ENCODE measurements at regions not wholly inside any gene's neighbourhood (a gene's known extent, or its start where the extent isn't known, plus 50 kb on each side); places are given as distances from the start of the nearest gene placed in this dataset.

DNA sequence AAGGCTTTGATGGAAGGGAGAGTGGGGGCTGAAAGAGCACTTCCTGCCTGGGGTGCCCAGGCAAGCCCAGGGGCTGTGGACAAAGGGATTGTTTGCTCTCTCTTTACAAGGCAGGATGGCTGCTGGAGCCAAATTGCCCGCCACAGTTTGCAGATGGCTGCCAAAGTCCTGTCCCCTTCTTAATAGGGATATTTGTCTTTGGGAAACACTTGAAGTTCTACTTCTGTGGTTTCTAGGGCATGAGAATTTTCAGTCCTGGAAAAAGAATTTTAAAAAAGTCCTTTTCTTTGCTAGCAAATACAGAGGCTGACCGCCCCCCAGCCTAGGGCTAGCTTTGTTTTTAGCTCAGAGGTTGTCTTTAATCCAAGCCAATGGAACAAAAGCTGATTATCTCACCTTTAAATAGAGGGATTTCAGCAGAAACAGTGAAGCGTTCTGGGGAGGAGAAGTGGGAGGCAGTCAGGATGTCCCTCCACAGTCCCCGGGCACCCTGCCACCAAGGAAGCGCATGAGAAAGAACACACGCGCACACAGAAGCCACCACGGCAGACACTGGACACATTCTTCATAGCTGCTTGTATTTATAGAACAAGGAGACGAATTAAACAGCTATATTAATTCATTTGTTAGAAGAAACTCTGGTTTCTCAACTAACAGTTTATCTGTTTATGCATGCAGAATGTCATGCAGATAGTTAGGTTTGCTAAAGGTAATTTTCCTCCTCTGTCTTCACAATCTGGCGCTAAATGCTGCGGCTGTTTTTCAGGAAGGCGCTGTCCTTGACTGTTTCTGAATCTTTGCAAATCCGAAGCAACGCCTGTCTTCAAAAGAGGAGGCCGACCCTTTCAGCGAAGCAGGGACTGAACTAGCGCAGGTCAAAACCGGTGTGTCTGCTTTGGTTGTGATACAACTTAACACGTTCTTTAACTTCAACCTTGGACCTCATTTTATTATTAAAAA, 736.9 kb downstream of the QKI start:
- no peak overlapping the region for H3K4me3 ChIP-seq (replicated peaks; ENCODE audit: low read depth, low read length)
- TF ChIP-seq, protein P1, sequence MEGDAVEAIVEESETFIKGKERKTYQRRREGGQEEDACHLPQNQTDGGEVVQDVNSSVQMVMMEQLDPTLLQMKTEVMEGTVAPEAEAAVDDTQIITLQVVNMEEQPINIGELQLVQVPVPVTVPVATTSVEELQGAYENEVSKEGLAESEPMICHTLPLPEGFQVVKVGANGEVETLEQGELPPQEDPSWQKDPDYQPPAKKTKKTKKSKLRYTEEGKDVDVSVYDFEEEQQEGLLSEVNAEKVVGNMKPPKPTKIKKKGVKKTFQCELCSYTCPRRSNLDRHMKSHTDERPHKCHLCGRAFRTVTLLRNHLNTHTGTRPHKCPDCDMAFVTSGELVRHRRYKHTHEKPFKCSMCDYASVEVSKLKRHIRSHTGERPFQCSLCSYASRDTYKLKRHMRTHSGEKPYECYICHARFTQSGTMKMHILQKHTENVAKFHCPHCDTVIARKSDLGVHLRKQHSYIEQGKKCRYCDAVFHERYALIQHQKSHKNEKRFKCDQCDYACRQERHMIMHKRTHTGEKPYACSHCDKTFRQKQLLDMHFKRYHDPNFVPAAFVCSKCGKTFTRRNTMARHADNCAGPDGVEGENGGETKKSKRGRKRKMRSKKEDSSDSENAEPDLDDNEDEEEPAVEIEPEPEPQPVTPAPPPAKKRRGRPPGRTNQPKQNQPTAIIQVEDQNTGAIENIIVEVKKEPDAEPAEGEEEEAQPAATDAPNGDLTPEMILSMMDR (IDR thresholded peaks at IDR 0.05; ENCODE audit: low read length, missing control alignments), result no peak

DNA sequence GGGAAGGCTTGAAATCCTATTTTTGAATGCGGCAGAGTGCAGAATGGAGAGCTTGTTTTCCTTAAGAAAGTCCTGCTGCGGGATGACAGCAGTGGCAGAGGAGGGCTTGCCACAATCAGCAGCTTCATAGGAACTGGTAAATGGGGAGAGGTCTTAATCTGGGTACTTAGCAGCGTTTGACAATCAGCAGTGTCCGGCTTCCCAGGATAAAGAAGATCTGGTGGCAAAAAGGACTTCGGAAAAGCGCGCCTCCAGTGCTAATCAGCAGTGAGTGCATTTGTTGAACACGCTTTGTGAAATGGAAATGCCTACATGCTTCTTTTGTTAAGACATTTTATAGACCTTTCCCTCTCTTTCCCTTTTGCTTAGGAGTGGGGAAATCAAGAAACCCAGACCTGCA, 735.7 kb downstream of the QKI start:
- TF ChIP-seq, protein P1 (IDR thresholded peaks at IDR 0.05; ENCODE audit: low read length, missing control alignments), result no peak
- H3K4me3 ChIP-seq (replicated peaks; ENCODE audit: low read depth, low read length), result no peak overlapping the region
- DNase-seq (ENCODE audit: low read depth), result no peak

More for the DNA sequence above, 736.9 kb downstream of the QKI start:
- no peak for DNase-seq (ENCODE audit: low read depth)

DNA sequence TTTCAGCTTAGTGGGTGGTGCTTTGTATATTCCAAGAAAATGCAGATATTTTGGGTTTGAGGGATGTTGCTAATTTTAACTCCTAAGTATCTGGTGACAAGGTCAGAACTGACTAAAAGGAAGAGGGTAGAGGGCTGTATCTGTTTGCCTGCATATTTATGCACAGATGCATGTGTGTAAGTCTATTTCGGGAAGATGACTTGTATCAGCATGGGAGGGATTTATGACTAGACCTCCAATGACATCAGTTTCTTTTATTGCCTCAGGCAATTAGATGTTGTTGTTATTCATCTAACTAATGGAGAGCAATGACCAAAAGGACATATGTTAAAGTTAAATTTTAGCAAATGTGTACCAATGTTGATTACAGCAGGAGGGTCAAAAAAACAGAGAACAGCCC, 734.3 kb downstream of the QKI start:
- TF ChIP-seq, protein P1 (IDR thresholded peaks at IDR 0.05; ENCODE audit: low read length, missing control alignments), result no peak
- no peak for DNase-seq (ENCODE audit: low read depth)
- H3K4me3 ChIP-seq (replicated peaks; ENCODE audit: low read depth, low read length), result no peak overlapping the region

DNA sequence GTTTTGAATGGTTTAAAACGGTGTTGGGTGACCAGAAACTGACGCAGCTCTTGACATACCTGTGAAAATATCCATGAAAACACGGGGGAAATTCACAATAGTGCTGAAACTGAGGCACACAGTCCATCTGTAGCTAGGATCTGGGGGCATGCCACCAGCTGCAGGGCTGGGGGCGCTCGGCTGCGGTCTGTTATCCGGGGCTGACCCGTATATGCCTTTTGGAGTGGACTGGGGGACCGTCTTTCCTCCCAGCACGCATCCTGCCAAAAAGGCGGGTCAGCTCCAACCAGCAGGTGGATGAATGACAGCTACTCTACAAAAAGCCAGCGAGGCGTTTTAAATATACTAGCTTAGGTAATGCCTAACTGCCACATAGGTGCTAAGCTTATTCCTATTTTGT, 729.8 kb downstream of the QKI start:
- no peak for DNase-seq (ENCODE audit: low read depth)
- H3K4me3 ChIP-seq (replicated peaks; ENCODE audit: low read depth, low read length), result no peak overlapping the region
- TF ChIP-seq, protein P1 (IDR thresholded peaks at IDR 0.05; ENCODE audit: low read length, missing control alignments), result no peak

DNA sequence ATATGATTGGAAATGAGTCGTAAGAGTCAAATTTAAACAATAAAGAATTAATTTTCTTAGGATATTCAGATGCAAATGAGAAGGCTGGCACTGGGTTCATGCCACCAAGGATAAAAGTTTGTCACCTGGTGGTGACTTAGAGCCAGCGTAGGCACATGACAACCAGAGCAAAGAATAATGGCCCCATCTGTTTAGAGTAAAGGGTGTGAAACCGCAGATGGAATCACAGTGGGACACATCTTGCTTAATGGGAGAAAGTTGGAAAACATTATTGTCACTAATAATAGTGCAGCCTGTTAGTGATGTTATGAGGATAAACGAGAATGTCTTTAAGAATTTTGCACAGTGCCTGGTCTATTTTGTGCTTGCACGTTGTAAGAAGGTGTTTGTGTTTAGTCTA, 727.8 kb downstream of the QKI start:
- DNase-seq (ENCODE audit: low read depth), result no peak
- TF ChIP-seq, protein P1 (IDR thresholded peaks at IDR 0.05; ENCODE audit: low read length, missing control alignments), result no peak
- H3K4me3 ChIP-seq (replicated peaks; ENCODE audit: low read depth, low read length), result no peak overlapping the region

DNA sequence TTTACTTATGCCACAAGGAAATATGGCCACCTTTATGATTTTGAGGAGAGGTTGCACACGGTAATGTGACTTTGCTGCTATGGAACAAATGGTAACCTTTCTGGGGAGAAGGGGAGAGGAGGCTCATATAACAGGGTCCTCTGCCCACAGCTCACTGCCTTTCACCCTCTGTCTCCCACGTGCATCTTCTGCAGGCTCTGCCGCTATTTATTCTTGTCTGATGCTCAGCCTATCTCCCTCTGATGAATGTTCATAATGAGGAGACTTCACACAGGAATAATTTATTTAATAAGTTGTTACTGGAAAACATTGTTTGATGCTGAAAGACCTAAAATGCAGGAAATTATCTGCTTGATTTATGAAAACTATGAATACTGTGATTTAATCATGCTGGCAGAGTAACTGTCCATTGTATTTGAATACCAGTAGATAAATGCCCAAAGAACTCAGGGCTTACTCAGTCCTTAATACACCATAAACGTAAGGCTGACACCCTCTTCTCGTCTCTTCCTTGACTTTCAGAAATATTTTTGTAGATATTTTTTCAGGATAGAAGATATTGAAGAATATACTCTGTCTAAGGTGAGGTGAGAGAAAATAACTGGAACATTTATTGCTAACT, 721.1 kb downstream of the QKI start:
- DNase-seq (ENCODE audit: low read depth), result no peak
- no peak overlapping the region for H3K4me3 ChIP-seq (replicated peaks; ENCODE audit: low read depth, low read length)
- TF ChIP-seq, protein P1 (IDR thresholded peaks at IDR 0.05; ENCODE audit: low read length, missing control alignments), result no peak
